ENCODE measurements at regions not wholly inside any gene's neighbourhood (a gene's known extent, or its start where the extent isn't known, plus 50 kb on each side); places are given as distances from the start of the nearest gene placed in this dataset.
"Not testable (repeated sequence)": the region's sequence is repeated elsewhere in the genome, so short reads cannot be mapped to it uniquely, and the experiment has no call there.

- H3K79me2 ChIP-seq (ENCODE audit: insufficient read depth, low read length): not testable (repeated sequence)
Measured at GRCh38 chr9:60525879-60526686, 388.1 kb upstream of the SPATA31A5 start.

DNA sequence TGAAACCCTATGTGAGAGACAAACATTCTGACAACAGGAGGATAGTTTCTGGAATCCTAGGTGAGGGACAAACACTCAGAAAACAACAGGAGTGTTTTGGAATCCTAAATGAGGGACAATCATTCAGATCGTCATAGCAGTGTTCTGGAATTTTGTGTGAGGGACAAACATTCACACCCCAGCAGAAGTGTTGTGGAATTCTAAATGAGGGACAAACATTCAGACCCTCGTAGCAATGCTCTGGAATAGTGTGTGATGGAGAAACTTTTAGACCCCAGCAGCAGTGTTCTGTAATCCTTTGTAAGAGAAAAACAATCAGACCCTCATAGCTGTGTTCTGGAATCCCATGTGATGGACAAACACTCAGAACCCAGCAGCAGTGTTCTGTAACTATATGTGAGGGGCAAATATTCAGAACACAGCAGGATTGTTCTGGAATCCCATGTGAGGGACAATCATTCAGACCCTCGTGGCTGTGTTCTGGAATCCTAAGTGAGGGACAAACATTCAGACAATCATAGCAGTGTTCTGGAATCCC lies 387.4 kb upstream of the SPATA31A5 start:
- H3K9ac ChIP-seq (ENCODE audit: low read depth, low read length); DNase-seq; H4K20me1 ChIP-seq (ENCODE audit: insufficient read depth, low read length); H3K4me2 ChIP-seq (ENCODE audit: insufficient read depth, low read length); H3K4me3 ChIP-seq (ENCODE audit: low read depth in 1 of 2, low read length in 2 of 2); H3K27ac ChIP-seq (ENCODE audit: low read length); H3K9me3 ChIP-seq (ENCODE audit: insufficient read depth, low read length, severe bottlenecking); H3K79me2 ChIP-seq (ENCODE audit: insufficient read depth, low read length); H2AFZ ChIP-seq (ENCODE audit: low read depth, low read length); H3K27me3 ChIP-seq (ENCODE audit: insufficient read depth, low read length, poor library complexity); H3K4me1 ChIP-seq (ENCODE audit: insufficient read depth, low read length); H3K36me3 ChIP-seq (ENCODE audit: insufficient read depth, low read length): not testable (repeated sequence)
- 0 out of 3 replicates have a peak, but pooled peaks have one; percentile 17 for ATAC-seq (ENCODE audit: insufficient read depth, low read depth)

More at GRCh38 chr9:60525879-60526686, 388.1 kb upstream of the SPATA31A5 start:
- not testable (repeated sequence) for H3K9me3 ChIP-seq (ENCODE audit: insufficient read depth, low read length, severe bottlenecking); H3K27ac ChIP-seq (ENCODE audit: low read length); H3K4me2 ChIP-seq (ENCODE audit: insufficient read depth, low read length); H3K9ac ChIP-seq (ENCODE audit: low read depth, low read length); H3K36me3 ChIP-seq (ENCODE audit: insufficient read depth, low read length); H3K4me1 ChIP-seq (ENCODE audit: insufficient read depth, low read length); H2AFZ ChIP-seq (ENCODE audit: low read depth, low read length); H4K20me1 ChIP-seq (ENCODE audit: insufficient read depth, low read length); H3K27me3 ChIP-seq (ENCODE audit: insufficient read depth, low read length, poor library complexity); H3K4me3 ChIP-seq (ENCODE audit: low read depth in 1 of 2, low read length in 2 of 2); ATAC-seq (ENCODE audit: insufficient read depth, low read depth); DNase-seq

DNA sequence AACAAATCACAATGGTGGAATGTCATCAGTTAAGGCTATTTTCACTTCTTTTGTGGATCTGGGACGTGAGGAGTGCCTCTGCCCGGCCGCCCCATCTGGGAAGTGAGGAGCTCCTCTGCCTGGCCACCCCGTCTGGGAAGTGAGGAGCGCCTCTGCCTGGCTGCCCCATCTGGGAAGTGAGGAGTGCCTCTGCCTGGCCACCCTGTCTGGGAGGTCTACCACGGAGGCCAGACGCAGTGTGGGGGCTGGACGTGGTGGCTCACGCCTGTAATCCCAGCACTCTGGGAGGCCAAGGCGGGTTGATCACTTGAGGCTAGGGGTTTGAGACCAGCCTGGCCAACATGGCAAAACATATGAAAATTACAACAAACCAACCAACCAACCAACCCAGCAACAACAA lies 369.7 kb upstream of the SPATA31A5 start:
- H3K27ac ChIP-seq (ENCODE audit: low read length); H3K79me2 ChIP-seq (ENCODE audit: insufficient read depth, low read length); H3K9me3 ChIP-seq (ENCODE audit: insufficient read depth, low read length, severe bottlenecking); H3K4me1 ChIP-seq (ENCODE audit: insufficient read depth, low read length); H2AFZ ChIP-seq (ENCODE audit: low read depth, low read length); ATAC-seq (ENCODE audit: insufficient read depth, low read depth); H3K27me3 ChIP-seq (ENCODE audit: insufficient read depth, low read length, poor library complexity); H3K4me3 ChIP-seq (ENCODE audit: low read depth in 1 of 2, low read length in 2 of 2); H3K36me3 ChIP-seq (ENCODE audit: insufficient read depth, low read length); H3K9ac ChIP-seq (ENCODE audit: low read depth, low read length); DNase-seq; H3K4me2 ChIP-seq (ENCODE audit: insufficient read depth, low read length); H4K20me1 ChIP-seq (ENCODE audit: insufficient read depth, low read length): not testable (repeated sequence)

DNA sequence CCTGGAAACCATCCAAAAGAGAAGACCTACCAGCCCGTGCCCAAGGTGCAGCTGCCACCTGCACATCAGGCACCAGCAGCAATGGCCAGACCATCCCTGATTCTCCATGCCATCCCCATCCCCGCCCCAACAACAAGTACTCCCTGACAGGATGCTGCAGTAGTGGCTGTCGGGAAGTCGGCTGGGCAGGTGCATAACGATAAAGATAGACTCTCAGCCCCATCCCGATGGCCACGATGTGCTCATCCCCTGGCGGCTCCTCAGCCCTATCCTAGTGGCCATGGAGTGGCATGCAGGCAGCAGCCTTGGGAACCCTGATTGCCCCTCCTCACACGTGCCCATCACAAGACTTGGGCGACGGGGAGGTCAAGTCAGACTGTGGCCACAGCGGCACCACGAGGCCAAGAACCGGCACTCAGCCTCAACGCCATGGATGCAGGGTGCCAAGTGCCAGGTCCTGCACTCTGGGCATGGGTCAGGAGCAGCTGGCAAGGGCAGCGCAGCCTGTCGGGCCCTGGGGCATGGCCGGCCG lies 368.8 kb upstream of the SPATA31A5 start:
- H3K4me1 ChIP-seq (ENCODE audit: insufficient read depth, low read length): no peaks in the 10 kb centered on the region
- no peak overlapping the region for H3K27ac ChIP-seq (ENCODE audit: low read length)
- H3K27me3 ChIP-seq (ENCODE audit: insufficient read depth, low read length, poor library complexity): no peaks in the 10 kb centered on the region
- TF ChIP-seq EZH2 (IDR thresholded peaks at IDR 0.05; ENCODE audit: borderline replicate concordance, low read depth, low read length, severe bottlenecking): no peak
- no peak for TF ChIP-seq CTCF (IDR thresholded peaks at IDR 0.05; ENCODE audit: borderline replicate concordance, extremely low read depth, low read length, poor library complexity, severe bottlenecking)
- no peaks in the 10 kb centered on the region for H4K20me1 ChIP-seq (ENCODE audit: insufficient read depth, low read length)
- H3K36me3 ChIP-seq (ENCODE audit: insufficient read depth, low read length): no peaks in the 10 kb centered on the region
- H3K4me2 ChIP-seq (ENCODE audit: insufficient read depth, low read length): no peak overlapping the region
- no peaks in the 10 kb centered on the region for H3K79me2 ChIP-seq (ENCODE audit: insufficient read depth, low read length)
- H3K9ac ChIP-seq (ENCODE audit: low read depth, low read length): no peak overlapping the region
- no peak overlapping the region for H3K4me3 ChIP-seq (ENCODE audit: low read depth in 1 of 2, low read length in 2 of 2)
- no peak for DNase-seq
- H3K9me3 ChIP-seq (ENCODE audit: insufficient read depth, low read length, severe bottlenecking): no peaks in the 10 kb centered on the region
- ATAC-seq (ENCODE audit: insufficient read depth, low read depth): no peak
- H2AFZ ChIP-seq (ENCODE audit: low read depth, low read length): no peak overlapping the region

- no peak for DNase-seq
- Histone ChIP-seq H3K4me2 (ENCODE audit: insufficient read depth, low read length) (no peak overlapping the region), H3K79me2 (ENCODE audit: insufficient read depth, low read length) (no peaks in the 10 kb centered on the region), H3K9me3 (ENCODE audit: insufficient read depth, low read length, severe bottlenecking) (no peaks in the 10 kb centered on the region), H2AFZ (ENCODE audit: low read depth, low read length) (no peak overlapping the region), H3K4me1 (ENCODE audit: insufficient read depth, low read length) (no peaks in the 10 kb centered on the region), H3K27me3 (ENCODE audit: insufficient read depth, low read length, poor library complexity) (no peaks in the 10 kb centered on the region), H4K20me1 (ENCODE audit: insufficient read depth, low read length) (no peaks in the 10 kb centered on the region), H3K9ac (ENCODE audit: low read depth, low read length) (no peak overlapping the region), H3K36me3 (ENCODE audit: insufficient read depth, low read length) (no peaks in the 10 kb centered on the region), H3K4me3 (ENCODE audit: low read depth in 1 of 2, low read length in 2 of 2) (no peak overlapping the region), H3K27ac (ENCODE audit: low read length) (no peak overlapping the region)
- ATAC-seq (ENCODE audit: insufficient read depth, low read depth): no peak
- TF ChIP-seq EZH2 (IDR thresholded peaks at IDR 0.05; ENCODE audit: borderline replicate concordance, low read depth, low read length, severe bottlenecking) (no peak), CTCF (IDR thresholded peaks at IDR 0.05; ENCODE audit: borderline replicate concordance, extremely low read depth, low read length, poor library complexity, severe bottlenecking) (no peak)
Measured at GRCh38 chr9:60545878-60546385, 368.3 kb upstream of the SPATA31A5 start.
